SK-N-SH (cell line): ENCODE measurements at regions not wholly inside any gene's neighbourhood (a gene's known extent, or its start where the extent isn't known, plus 50 kb on each side); places are given as distances from the start of the nearest gene placed in this dataset.

Source experiments
- CTCF ChIA-PET: fragments of 300-600, 350-600 bp; formaldehyde crosslinking; extraction: SDS; loops from one replicate; lab custom pipeline; 2021; lab: Yijun Ruan, JAX
- POLR2A ChIA-PET: fragments of 350-600 bp; sonication (Branson Sonifier 250); formaldehyde crosslinking; extraction: SDS; loops from one replicate; lab custom pipeline; 2020; ENCODE audit warnings: antibody characterized with exemption, inconsistent platforms; lab: Yijun Ruan, JAX
- DNase-seq: peaks from one replicate; pipeline ENCODE4 v3.0.0; 2012
- H2AFZ ChIP-seq: fragments of 200-600 bp; sonication (generic); 2 replicates; pipeline ENCODE4 v1.8.1; 2016; ENCODE audit warnings: antibody characterized with exemption, mild to moderate bottlenecking, low read depth
- H3F3A ChIP-seq: fragments of 200-600 bp; sonication (generic); replicated peaks from 2 replicates; pipeline ENCODE3; 2016; ENCODE audit warnings: antibody characterized with exemption, mild to moderate bottlenecking; ENCODE audit not compliant: insufficient read depth
- H3K27ac ChIP-seq, 2 experiments: fragments of 200-500 bp in 1 of 2; fragments of 200-600 bp in 1 of 2; sonication (Bioruptor generic) in 1 of 2; sonication (generic), shearing (Covaris generic) in 1 of 2; 2 replicates each; pipeline versions ENCODE4 v1.5.1 to v1.6.1; 2014 to 2016; ENCODE audit warnings: low read depth in 2 of 2, inconsistent platforms in 1 of 2, low read length in 1 of 2, mild to moderate bottlenecking in 1 of 2, mixed read lengths in 1 of 2
- H3K27me3 ChIP-seq: fragments of 200-600 bp; sonication (generic), shearing (Covaris generic); 2 replicates; pipeline ENCODE4 v1.6.1; 2016; ENCODE audit warnings: mixed run types; ENCODE audit not compliant: insufficient read depth
- H3K36me3 ChIP-seq, 2 experiments: fragments of 200-500 bp in 1 of 2; fragments of 200-600 bp in 1 of 2; sonication (Bioruptor generic) in 1 of 2; sonication (generic) in 1 of 2; replicated peaks in 1 of 2; 2 replicates each; pipeline versions ENCODE3 to v1.5.1; 2014 to 2016; ENCODE audit warnings: low read length in 1 of 2, mild to moderate bottlenecking in 1 of 2; ENCODE audit not compliant: insufficient read depth in 2 of 2, control insufficient read depth in 1 of 2
- H3K4me1 ChIP-seq, 2 experiments: fragments of 200-500 bp in 1 of 2; fragments of 200-600 bp in 1 of 2; sonication (Bioruptor generic) in 1 of 2; sonication (generic), shearing (Covaris generic) in 1 of 2; 2 replicates each; pipeline versions ENCODE4 v1.5.1 to v1.6.1; 2014 to 2016; ENCODE audit warnings: low read depth in 1 of 2, low read length in 1 of 2, mixed run types in 1 of 2; ENCODE audit not compliant: insufficient read depth in 2 of 2, control insufficient read depth in 1 of 2
- H3K4me2 ChIP-seq: fragments of 200-600 bp; sonication (generic), shearing (Covaris generic); 2 replicates; pipeline ENCODE4 v1.6.1; 2017; ENCODE audit warnings: mixed run types
- H3K4me3 ChIP-seq, 2 experiments: fragments of 200-500 bp in 1 of 2; fragments of 200-600 bp in 1 of 2; sonication (Bioruptor generic) in 1 of 2; sonication (generic), shearing (Covaris generic) in 1 of 2; 2 replicates each; pipeline versions ENCODE4 v1.5.1 to v1.8.1; 2014 to 2016; ENCODE audit warnings: low read depth in 2 of 2, inconsistent platforms in 1 of 2, low read length in 1 of 2, mild to moderate bottlenecking in 1 of 2, mixed read lengths in 1 of 2, moderate library complexity in 1 of 2
- H3K79me2 ChIP-seq: fragments of 200-600 bp; sonication (generic); 2 replicates; pipeline ENCODE4 v1.8.1; 2017; ENCODE audit warnings: mild to moderate bottlenecking; ENCODE audit not compliant: insufficient read depth
- H3K9ac ChIP-seq: fragments of 200-600 bp; sonication (generic); 2 replicates; pipeline ENCODE4 v1.6.1; 2017; ENCODE audit warnings: mixed run types
- H3K9me2 ChIP-seq: fragments of 200-600 bp; sonication (generic); 2 replicates; pipeline ENCODE4 v1.6.1; 2017; ENCODE audit warnings: mixed run types
- H3K9me3 ChIP-seq: fragments of 200-600 bp; sonication (generic); 2 replicates; pipeline ENCODE4 v1.6.1; 2017; ENCODE audit warnings: mixed run types, mild to moderate bottlenecking, moderate library complexity
- H4K20me1 ChIP-seq: fragments of 200-600 bp; sonication (generic); 2 replicates; pipeline ENCODE4 v1.6.1; 2017; ENCODE audit warnings: mild to moderate bottlenecking, mixed run types; ENCODE audit not compliant: insufficient read depth
- EP300 ChIP-seq, 2 experiments: IDR thresholded peaks; 2 replicates each; pipeline versions ENCODE4 v1.4.0 to v1.6.1; 2012; ENCODE audit warnings: borderline replicate concordance in 1 of 2, low read depth in 1 of 2, low read length in 1 of 2
- FOXJ3 ChIP-seq: sonication (generic); formaldehyde crosslinking; IDR thresholded peaks from 2 replicates; pipeline ENCODE4 v1.5.1; 2020; ENCODE audit warnings: mild to moderate bottlenecking, missing genetic modification reagents
- JUND ChIP-seq: IDR thresholded peaks from 2 replicates; pipeline ENCODE4 v1.4.0; 2012
- MEF2A ChIP-seq: IDR thresholded peaks from 2 replicates; pipeline ENCODE4 v1.4.0; 2012; ENCODE audit warnings: low read depth, borderline replicate concordance
- NFIC ChIP-seq: IDR thresholded peaks from 2 replicates; pipeline ENCODE4 v1.4.0; 2012; ENCODE audit warnings: borderline replicate concordance
- NRF1 ChIP-seq: IDR thresholded peaks from 2 replicates; pipeline ENCODE4 v1.6.1; 2012; ENCODE audit warnings: low read depth, mild to moderate bottlenecking, low read length
- POLR2AphosphoS5 ChIP-seq: IDR thresholded peaks from 2 replicates; pipeline ENCODE4 v1.6.1; 2012; ENCODE audit warnings: low read depth, low read length
- RAD21 ChIP-seq: IDR thresholded peaks from 2 replicates; pipeline ENCODE4 v1.6.1; 2012; ENCODE audit warnings: mild to moderate bottlenecking, low read length
- RCOR1 ChIP-seq: fragments of 150-350 bp; IDR thresholded peaks from 2 replicates; pipeline ENCODE4 v1.6.1; 2017; ENCODE audit warnings: antibody characterized with exemption, low read length
- RFX5 ChIP-seq: IDR thresholded peaks from 2 replicates; pipeline ENCODE4 v1.6.1; 2012; ENCODE audit warnings: mild to moderate bottlenecking, improper control_type of control experiment, low read length
- RXRA ChIP-seq: IDR thresholded peaks from 2 replicates; pipeline ENCODE4 v1.4.0; 2012; ENCODE audit warnings: low read depth, mild to moderate bottlenecking, borderline replicate concordance
- SIN3A ChIP-seq: IDR thresholded peaks from 2 replicates; pipeline ENCODE4 v1.6.1; 2012; ENCODE audit warnings: low read depth, mild to moderate bottlenecking, low read length, moderate library complexity, borderline replicate concordance
- TCF12 ChIP-seq: IDR thresholded peaks from 2 replicates; pipeline ENCODE4 v1.4.0; 2012
- WGBS: methylation state at CpG from one replicate; pipeline ENCODE4 v1.1.6; 2017; ENCODE audit warnings: low lambda C conversion rate; 5-methylcytosine and 5-hydroxymethylcytosine counted together
- TF ChIP-seq, protein P1 (sequence below): IDR thresholded peaks from 2 replicates; pipeline ENCODE4 v1.4.0; 2012; ENCODE audit warnings: low read depth, borderline replicate concordance
- TF ChIP-seq, protein P2 (sequence below): IDR thresholded peaks from 2 replicates; pipeline ENCODE4 v1.4.0; 2012; ENCODE audit warnings: low read depth
- TF ChIP-seq, protein P3 (sequence below): fragments of 150-350 bp; IDR thresholded peaks from 2 replicates; pipeline ENCODE4 v1.6.1; 2017; ENCODE audit warnings: antibody characterized with exemption, low read length, low read depth, borderline replicate concordance

DNA sequence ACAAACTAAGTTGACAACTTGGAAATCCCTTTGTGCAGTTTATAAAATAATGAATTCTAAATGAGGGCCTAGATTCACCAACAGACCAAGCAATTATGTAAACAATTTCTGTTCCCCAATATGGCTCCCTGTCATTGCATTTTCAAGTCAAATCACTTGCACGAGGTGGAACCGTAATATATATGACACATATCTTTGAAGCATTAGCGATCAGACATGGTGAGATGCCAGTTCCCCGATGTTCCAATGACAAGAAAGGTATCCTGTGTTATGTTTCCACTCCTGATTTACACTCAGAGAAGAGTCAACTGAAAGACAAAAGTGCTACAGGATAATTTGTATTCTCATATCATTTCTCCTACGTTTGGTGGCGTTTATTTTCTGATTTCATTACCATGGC, 108.5 kb upstream of the TDRD3 start:
- Histone ChIP-seq H3K4me3 (no peak overlapping the region), H3K27me3 (no peaks in the 10 kb centered on the region; the same call in 1 of the 2 replicates), H3K4me1 (no peaks in the 10 kb centered on the region), H3F3A (no peaks in the 10 kb centered on the region), H3K9me3 (no peaks in the 10 kb centered on the region), H2AFZ (no peak overlapping the region), H3K4me2 (no peak overlapping the region), H3K27ac (no peak overlapping the region), H3K9me2 (no peaks in the 10 kb centered on the region), H3K36me3 (no peaks in the 10 kb centered on the region), H3K9ac (no peak overlapping the region), H3K79me2 (no peaks in the 10 kb centered on the region), H4K20me1 (no peaks in the 10 kb centered on the region)
- WGBS, result 61% methylated on average over 6 of the region's 6 CpGs
- ChIA-PET CTCF (no interaction called here), POLR2A (no interaction called here)
- TF ChIP-seq, protein P1, sequence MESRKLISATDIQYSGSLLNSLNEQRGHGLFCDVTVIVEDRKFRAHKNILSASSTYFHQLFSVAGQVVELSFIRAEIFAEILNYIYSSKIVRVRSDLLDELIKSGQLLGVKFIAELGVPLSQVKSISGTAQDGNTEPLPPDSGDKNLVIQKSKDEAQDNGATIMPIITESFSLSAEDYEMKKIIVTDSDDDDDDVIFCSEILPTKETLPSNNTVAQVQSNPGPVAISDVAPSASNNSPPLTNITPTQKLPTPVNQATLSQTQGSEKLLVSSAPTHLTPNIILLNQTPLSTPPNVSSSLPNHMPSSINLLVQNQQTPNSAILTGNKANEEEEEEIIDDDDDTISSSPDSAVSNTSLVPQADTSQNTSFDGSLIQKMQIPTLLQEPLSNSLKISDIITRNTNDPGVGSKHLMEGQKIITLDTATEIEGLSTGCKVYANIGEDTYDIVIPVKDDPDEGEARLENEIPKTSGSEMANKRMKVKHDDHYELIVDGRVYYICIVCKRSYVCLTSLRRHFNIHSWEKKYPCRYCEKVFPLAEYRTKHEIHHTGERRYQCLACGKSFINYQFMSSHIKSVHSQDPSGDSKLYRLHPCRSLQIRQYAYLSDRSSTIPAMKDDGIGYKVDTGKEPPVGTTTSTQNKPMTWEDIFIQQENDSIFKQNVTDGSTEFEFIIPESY, result no peak
- no peak for TF ChIP-seq NRF1
- TF ChIP-seq RAD21, result no peak
- TF ChIP-seq, protein P2, sequence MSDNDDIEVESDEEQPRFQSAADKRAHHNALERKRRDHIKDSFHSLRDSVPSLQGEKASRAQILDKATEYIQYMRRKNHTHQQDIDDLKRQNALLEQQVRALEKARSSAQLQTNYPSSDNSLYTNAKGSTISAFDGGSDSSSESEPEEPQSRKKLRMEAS, result no peak
- TF ChIP-seq POLR2AphosphoS5, result no peak
- no peak for TF ChIP-seq FOXJ3 (CRISPR knock-in tag)
- no peak for DNase-seq

DNA sequence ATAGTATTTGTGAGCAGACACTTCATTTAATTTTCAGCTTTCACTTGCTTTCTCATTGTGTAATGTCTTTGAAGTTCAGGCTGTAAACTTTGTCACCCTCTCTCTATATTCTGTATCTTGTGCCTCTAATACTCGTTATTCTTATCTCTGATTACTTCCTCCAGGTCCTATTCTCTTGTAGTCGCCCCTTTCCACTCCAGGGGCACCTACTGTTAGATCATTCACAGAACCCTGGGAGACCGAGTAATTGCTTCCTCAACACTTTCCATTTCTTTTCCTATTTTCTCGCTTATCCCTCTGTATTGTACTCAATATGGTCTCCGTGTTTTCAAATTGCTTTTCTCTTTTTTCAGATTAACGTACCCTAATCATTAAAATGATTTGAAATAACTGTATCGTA, 93.9 kb upstream of the TDRD3 start:
- no peaks in the 10 kb centered on the region for H3K9me2 ChIP-seq
- no peaks in the 10 kb centered on the region; a peak in 1 of 4 replicates for H3K4me1 ChIP-seq
- POLR2A ChIA-PET, result no interaction called here
- no peak for DNase-seq
- H3K27ac ChIP-seq, result no peak overlapping the region
- H3K9me3 ChIP-seq, result no peaks in the 10 kb centered on the region
- H3K4me3 ChIP-seq, result no peak overlapping the region
- no peaks in the 10 kb centered on the region for H3K79me2 ChIP-seq
- H4K20me1 ChIP-seq, result no peaks in the 10 kb centered on the region
- CTCF ChIA-PET, result no interaction called here
- no peaks in the 10 kb centered on the region for H3K36me3 ChIP-seq
- H3K9ac ChIP-seq, result no peak overlapping the region
- no peak overlapping the region for H3K4me2 ChIP-seq
- H3F3A ChIP-seq, result no peaks in the 10 kb centered on the region
- H3K27me3 ChIP-seq, result no peaks in the 10 kb centered on the region
- TF ChIP-seq RXRA (no peak), RAD21 (no peak), NFIC (no peak), MEF2A (no peak), EP300 (IDR thresholded peaks at IDR 0.05; ENCODE audit: borderline replicate concordance in 1 of 2, low read depth in 1 of 2, low read length in 1 of 2) (no peak), RFX5 (no peak), SIN3A (no peak), RCOR1 (no peak), JUND (no peak), TCF12 (no peak)
- TF ChIP-seq, protein P3, sequence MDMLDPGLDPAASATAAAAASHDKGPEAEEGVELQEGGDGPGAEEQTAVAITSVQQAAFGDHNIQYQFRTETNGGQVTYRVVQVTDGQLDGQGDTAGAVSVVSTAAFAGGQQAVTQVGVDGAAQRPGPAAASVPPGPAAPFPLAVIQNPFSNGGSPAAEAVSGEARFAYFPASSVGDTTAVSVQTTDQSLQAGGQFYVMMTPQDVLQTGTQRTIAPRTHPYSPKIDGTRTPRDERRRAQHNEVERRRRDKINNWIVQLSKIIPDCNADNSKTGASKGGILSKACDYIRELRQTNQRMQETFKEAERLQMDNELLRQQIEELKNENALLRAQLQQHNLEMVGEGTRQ, result no peak
- TF ChIP-seq, all 33 proteins: peak for 0
- WGBS, result 54% methylated on average over 7 of the region's 7 CpGs
- H2AFZ ChIP-seq, result no peak overlapping the region
